Suppressor macrophage treated with lipopolysaccharide for 4 hours (primary cell): ENCODE measurements at regions not wholly inside any gene's neighbourhood (a gene's known extent, or its start where the extent isn't known, plus 50 kb on each side); places are given as distances from the start of the nearest gene placed in this dataset.

ENCODE experiments used
- DNase-seq: peaks from one replicate; pipeline ENCODE4 v3.0.0-alpha.2; 2020

GRCh38 chr14:64639340-64639821 is 64.8 kb upstream of the PLEKHG3 start:
- DNase-seq: no peak

- DNase-seq: no peak
Measured at GRCh38 chr14:64640839-64641238, 63.4 kb upstream of the PLEKHG3 start.

- DNase-seq: no peak
Measured at GRCh38 chr14:64641760-64642159, 62.5 kb upstream of the PLEKHG3 start.

GRCh38 chr14:64643709-64644108 is 60.5 kb upstream of the PLEKHG3 start:
- DNase-seq: no peak

GRCh38 chr14:64644629-64645028 is 59.6 kb upstream of the PLEKHG3 start:
- no peak for DNase-seq

GRCh38 chr14:64645220-64645892 is 58.9 kb upstream of the PLEKHG3 start:
- no peak for DNase-seq

- DNase-seq: no peak
Measured at GRCh38 chr14:64646103-64646502, 58.1 kb upstream of the PLEKHG3 start.

- DNase-seq: no peak
Measured at GRCh38 chr14:64649383-64649998, 54.7 kb upstream of the PLEKHG3 start.

- DNase-seq: no peak
Measured at GRCh38 chr14:64653900-64654245, 50.4 kb upstream of the PLEKHG3 start.

GRCh38 chr14:64654246-64654900 is 49.9 kb upstream of the PLEKHG3 start:
- DNase-seq: peak; percentile 95
